Heart left ventricle (tissue), 16 donors: ENCODE measurements at regions not wholly inside any gene's neighbourhood (a gene's known extent, or its start where the extent isn't known, plus 50 kb on each side); places are given as distances from the start of the nearest gene placed in this dataset.

Experiments
- ATAC-seq, 4 donors: fragments of 200-7000 bp; cut with Tn5 transposase; one replicate each; pipeline ENCODE4 v1.9.1; 2020 to 2022; ENCODE audit warnings: moderate library complexity in 4 of 4, mild to moderate bottlenecking in 3 of 4, moderate number of reproducible peaks in 1 of 4
- DNase-seq, 5 donors: peaks; one replicate each; pipeline ENCODE4 v3.0.0-alpha.2; 2020
- H3K27ac ChIP-seq, 12 donors: fragments of 200-600 bp; sonication (generic) in 4 of 12; one replicate each; pipeline versions ENCODE4 v1.5.0 to v1.8.0; 2016 to 2022; ENCODE audit warnings: mild to moderate bottlenecking in 2 of 12
- H3K27me3 ChIP-seq, 9 donors: fragments of 200-600 bp; sonication (generic) in 2 of 9; one replicate each; pipeline versions ENCODE4 v1.5.1 to v1.8.0; 2016 to 2022; ENCODE audit warnings: mild to moderate bottlenecking in 3 of 9
- H3K36me3 ChIP-seq, 9 donors: fragments of 200-600 bp; sonication (generic) in 2 of 9; one replicate each; pipeline versions ENCODE4 v1.5.0 to v1.8.0; 2018 to 2022; ENCODE audit warnings: mild to moderate bottlenecking in 2 of 9
- H3K4me1 ChIP-seq, 12 donors: fragments of 200-600 bp; sonication (generic) in 4 of 12; one replicate each; pipeline versions ENCODE4 v1.5.0 to v1.8.0; 2016 to 2022; ENCODE audit warnings: mild to moderate bottlenecking in 3 of 12
- H3K4me3 ChIP-seq, 12 donors: fragments of 200-600 bp; sonication (generic) in 4 of 12; one replicate each; pipeline versions ENCODE4 v1.5.0 to v1.8.0; 2017 to 2022; ENCODE audit warnings: mild to moderate bottlenecking in 9 of 12, moderate library complexity in 4 of 12
- H3K9me3 ChIP-seq, 12 donors: fragments of 200-600 bp; sonication (generic) in 4 of 12; one replicate each; pipeline versions ENCODE4 v1.5.0 to v1.8.0; 2016 to 2022; ENCODE audit warnings: mild to moderate bottlenecking in 1 of 12
- CTCF ChIP-seq, 12 donors: fragments of 200-600 bp; sonication (generic) in 4 of 12; IDR thresholded peaks; one replicate each; pipeline versions ENCODE4 v1.5.0 to v1.8.0; 2018 to 2022; ENCODE audit warnings: antibody characterized with exemption in 12 of 12, mild to moderate bottlenecking in 5 of 12
- POLR2A ChIP-seq, 2 donors: fragments of 450-650 bp; IDR thresholded peaks; one replicate each; pipeline ENCODE4 v1.6.1; 2017; ENCODE audit warnings: antibody characterized with exemption in 2 of 2, mild to moderate bottlenecking in 2 of 2, moderate library complexity in 2 of 2
- WGBS, 4 donors: extraction: QIAGEN DNeasy Blood & Tissue Kit in 2 of 4; methylation state at CpG; one replicate each; pipeline versions ENCODE4 v1.1.5 to v1.1.7; 2013 to 2018; 5-methylcytosine and 5-hydroxymethylcytosine counted together
- intact Hi-C, 10 donors: fragments of 100-400 bp; cut with DNase I; formaldehyde crosslinking; loops; one replicate each; pipeline versions ENCODE4 v1.11.1 to v1.14.2; 2022
- donor health status: ischemic (EF 13 %, LVEDD 7.1; RV severe dilation, severe dysfunction).
- donor health status: healthy with polysubstance abuse.
- donor health status: DM: no; HTN: yes; CAD: no.
- donor health status: DM: no; HTN: no; CAD: no.
- donor health status: ischemic (EF 25% LVEDD 6.9; RV normal size, moderate dysfunction).
- donor health status: ischemic (EF 25% LVEDD 5.7; RV mildly dilated, moderate dysfunction).
- donor health status: healthy.
- donor health status: DM: yes; HTN: yes; CAD: no.
- donor health status: ischemic (EF 35%, LVEDD 5.7; RV mildly dilated, moderate dysfunction).
- donor health status: nonischemic (EF 11% LVEDD 7.7; RV severe dilation, severe dysfunction).
- donor health status: DM: yes; HTN: yes; CAD: no.
- donor health status: PGD.
- donor health status: ischemic (EF 29% LVEDD 5.4; RV normal size, mild dysfunction).
- donor health status: nonischemic (EF 23%, LVEDD 6.1; RV moderate dilation, normal function).

GRCh38 chr5:35294017-35294416 is 63.7 kb upstream of the PRLR start:
- Histone ChIP-seq H3K4me3 (no peak overlapping the region), H3K27me3 (no peaks in the 10 kb centered on the region), H3K9me3 (peaks cover 0 to 5% (median 0%) of the 10 kb centered on the region in 12 donors), H3K27ac (no peak overlapping the region), H3K4me1 (no peaks in the 10 kb centered on the region), H3K36me3 (no peaks in the 10 kb centered on the region)
- DNase-seq (no peak), ATAC-seq (no peak)
- WGBS, 4 donors = 60 to 78% (median 72%) methylated on average over 6 of the region's 6 CpGs
- intact Hi-C loops = no loop called here
- TF ChIP-seq POLR2A (IDR thresholded peaks at IDR 0.05) (no peak), CTCF (IDR thresholded peaks at IDR 0.05) (no peak)

GRCh38 chr5:35285435-35285834 is 55.1 kb upstream of the PRLR start:
- H3K9me3 ChIP-seq = peaks cover 0 to 7% (median 0%) of the 10 kb centered on the region in 12 donors
- 75 to 84% (median 80%) methylated on average over 3 of the region's 3 CpGs for WGBS, 4 donors
- intact Hi-C loops = no loop called here

GRCh38 chr5:35285011-35285410 is 54.7 kb upstream of the PRLR start:
- 58 to 78% (median 73%) methylated on average over 1 of the region's 1 CpG for WGBS, 4 donors

More at GRCh38 chr5:35285435-35285834, 55.1 kb upstream of the PRLR start:
- H3K4me1 ChIP-seq = no peaks in the 10 kb centered on the region
- TF ChIP-seq CTCF (IDR thresholded peaks at IDR 0.05) (no peak), POLR2A (IDR thresholded peaks at IDR 0.05) (no peak)
- ATAC-seq (no peak), DNase-seq (no peak)
- H3K36me3 ChIP-seq = no peaks in the 10 kb centered on the region
- no peak overlapping the region for H3K4me3 ChIP-seq
- no peaks in the 10 kb centered on the region for H3K27me3 ChIP-seq
- no peak overlapping the region for H3K27ac ChIP-seq

GRCh38 chr5:35284364-35284763 is 54.1 kb upstream of the PRLR start:
- intact Hi-C loops = no loop called here
- H3K9me3 ChIP-seq = peaks cover 0 to 4% (median 0%) of the 10 kb centered on the region in 12 donors
- ATAC-seq (no peak), DNase-seq (no peak)
- no peaks in the 10 kb centered on the region for H3K27me3 ChIP-seq
- H3K4me3 ChIP-seq = no peak overlapping the region
- no peaks in the 10 kb centered on the region for H3K36me3 ChIP-seq
- no peaks in the 10 kb centered on the region for H3K4me1 ChIP-seq
- H3K27ac ChIP-seq = no peak overlapping the region
- no peak for TF ChIP-seq CTCF (IDR thresholded peaks at IDR 0.05)
- no peak for TF ChIP-seq POLR2A (IDR thresholded peaks at IDR 0.05)

More at GRCh38 chr5:35285011-35285410, 54.7 kb upstream of the PRLR start:
- no peak for DNase-seq
- Histone ChIP-seq H3K36me3 (no peaks in the 10 kb centered on the region), H3K4me1 (no peaks in the 10 kb centered on the region), H3K9me3 (peaks cover 0 to 7% (median 0%) of the 10 kb centered on the region in 12 donors), H3K27ac (no peak overlapping the region), H3K27me3 (no peaks in the 10 kb centered on the region), H3K4me3 (no peak overlapping the region)
- intact Hi-C loops = no loop called here
- no peak for ATAC-seq
- TF ChIP-seq CTCF (IDR thresholded peaks at IDR 0.05) = no peak
- no peak for TF ChIP-seq POLR2A (IDR thresholded peaks at IDR 0.05)
